H54 (cell line): ENCODE measurements at regions not wholly inside any gene's neighbourhood (a gene's known extent, or its start where the extent isn't known, plus 50 kb on each side); places are given as distances from the start of the nearest gene placed in this dataset.

Experiments
- DNase-seq: peaks from one replicate; pipeline ENCODE4 v3.0.0; 2011; ENCODE audit warnings: low spot score, mixed read lengths; ENCODE audit not compliant: insufficient read length
- FAIRE-seq: peaks from 3 replicates; lab custom pipeline; 2011; peaks lifted over from hg19 to GRCh38; lab: Jason Lieb, UNC
- POLR2A ChIP-seq: IDR thresholded peaks from 2 replicates; pipeline ENCODE4 v1.6.1; 2011; ENCODE audit warnings: low read depth, mild to moderate bottlenecking, low read length

DNA sequence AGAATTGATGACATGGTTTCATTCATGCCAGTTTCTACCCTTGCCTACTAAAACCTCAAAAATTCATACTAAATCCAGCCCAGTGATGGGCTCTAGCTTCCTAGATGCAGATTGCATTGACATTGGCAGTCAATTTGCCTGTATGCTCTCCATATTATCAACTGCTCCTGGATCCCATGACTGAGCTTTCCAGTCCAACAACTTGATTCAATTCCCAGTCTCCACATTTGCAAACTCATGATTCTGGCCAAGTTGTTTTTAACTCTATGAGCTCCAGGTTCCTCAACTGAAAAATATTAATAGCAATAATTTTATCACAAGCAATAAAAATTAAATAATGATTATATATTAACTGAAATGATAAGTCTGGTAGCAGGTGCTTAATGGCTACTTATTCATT, 51.0 kb upstream of the DSC1 start:
- DNase-seq (no peak), FAIRE-seq (no peak)
- TF ChIP-seq POLR2A, result no peak

- no peak for DNase-seq
- no peak for TF ChIP-seq POLR2A
- FAIRE-seq, result no peak
Observed at GRCh38 chr18:31217038-31217849, 54.6 kb upstream of the DSC1 start.

DNA sequence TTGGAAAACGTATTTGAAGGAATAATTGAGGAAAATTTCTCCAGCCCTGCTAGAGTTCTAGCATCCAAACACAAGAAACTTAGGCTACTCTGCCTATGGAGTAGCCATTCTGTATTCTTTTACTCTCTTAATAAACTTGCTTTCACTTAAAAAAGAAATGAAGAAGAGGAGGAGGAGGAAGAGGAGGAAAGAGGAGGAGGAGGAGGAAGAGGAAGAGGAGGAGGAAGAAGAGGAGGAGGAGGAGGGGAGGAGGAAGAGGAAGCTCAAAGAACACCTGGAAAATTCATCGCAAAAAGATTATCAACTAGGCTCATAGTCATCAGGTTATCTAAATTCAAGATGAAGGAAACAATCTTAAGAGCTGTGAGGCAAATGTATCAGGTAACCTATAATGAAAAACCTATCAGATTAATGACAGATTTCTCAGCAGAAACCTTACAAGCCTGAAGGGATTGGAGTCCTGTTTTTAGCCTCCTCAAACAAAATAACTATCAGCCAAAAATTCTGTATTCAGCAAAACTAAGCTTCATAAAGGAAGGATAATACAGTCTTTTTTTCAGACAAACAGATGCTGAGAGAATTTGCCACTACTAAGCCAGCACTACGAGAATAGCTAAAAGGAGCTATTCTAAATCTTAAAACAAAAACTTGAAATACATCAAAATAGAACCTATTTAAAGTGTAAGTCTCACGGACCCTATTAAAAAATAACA, 56.2 kb upstream of the DSC1 start:
- no peak for TF ChIP-seq POLR2A
- no peak for FAIRE-seq
- no peak for DNase-seq

DNA sequence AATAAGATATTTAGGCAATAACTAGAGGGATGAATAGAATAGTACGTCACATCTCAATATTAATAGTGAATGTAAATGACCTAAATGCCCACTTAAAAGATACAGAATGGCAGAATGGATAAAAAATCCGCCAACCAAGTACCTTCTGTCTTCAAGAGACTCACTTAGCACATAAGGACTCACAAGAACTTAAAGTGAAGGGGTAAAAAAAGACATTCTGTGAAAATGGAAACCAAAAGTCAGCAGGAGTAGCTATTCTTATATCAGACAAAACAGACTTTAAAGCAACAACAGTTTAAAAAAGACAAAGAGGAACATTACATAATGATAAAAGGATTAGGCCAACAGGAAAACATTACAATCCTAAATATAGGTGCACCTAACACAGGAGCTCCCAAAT, 56.7 kb upstream of the DSC1 start:
- FAIRE-seq, result no peak
- no peak for TF ChIP-seq POLR2A
- no peak for DNase-seq

DNA sequence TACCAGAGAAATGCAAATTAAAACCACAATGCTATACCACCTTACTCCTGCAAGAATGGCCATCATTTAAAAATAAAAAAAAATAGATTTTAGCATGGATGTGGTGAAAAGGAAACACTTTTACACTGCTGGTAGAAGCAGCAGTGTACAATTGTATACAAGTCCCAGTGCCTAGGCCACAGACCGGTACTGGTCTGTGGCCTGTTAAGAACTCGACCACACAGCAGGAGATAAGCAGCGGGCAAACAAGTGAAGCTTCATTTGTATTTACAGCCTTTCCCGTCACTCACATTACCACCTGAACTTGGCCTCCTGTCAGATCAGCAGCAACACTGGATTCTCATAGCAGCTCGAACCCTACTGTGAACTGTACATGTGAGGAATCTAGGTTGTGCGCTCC, 60.7 kb upstream of the DSC1 start:
- no peak for FAIRE-seq

DNA sequence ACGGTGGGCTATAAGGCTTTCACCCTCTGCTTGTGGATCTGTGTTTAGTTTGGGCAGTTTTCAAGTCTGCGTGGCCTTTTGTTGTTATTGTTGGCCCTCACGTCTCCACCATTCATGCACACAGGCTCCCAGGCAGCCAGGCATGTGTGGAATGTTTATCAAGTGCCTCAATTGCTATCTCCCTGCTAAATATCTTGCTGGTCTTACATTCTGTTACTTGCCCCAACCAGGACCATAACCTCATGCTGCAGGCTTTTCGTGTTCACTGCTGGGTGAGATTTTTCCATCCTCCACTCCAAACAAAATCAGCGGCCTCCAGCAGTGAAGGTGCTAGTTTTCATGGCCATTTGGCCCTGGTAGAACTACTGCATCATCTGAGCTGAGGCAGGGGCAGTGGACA, 63.0 kb upstream of the DSC1 start:
- no peak for TF ChIP-seq POLR2A
- FAIRE-seq (no peak), DNase-seq (no peak)

More for the DNA sequence above, 60.7 kb upstream of the DSC1 start:
- TF ChIP-seq POLR2A, result no peak
- DNase-seq, result no peak

- no peak for DNase-seq
- no peak for TF ChIP-seq POLR2A
- FAIRE-seq, result no peak
Observed at GRCh38 chr18:31227497-31228229, 65.0 kb upstream of the DSC1 start.

GRCh38 chr18:31229829-31230228, 67.2 kb upstream of the DSC1 start:
- DNase-seq, result no peak
- no peak for TF ChIP-seq POLR2A
- no peak for FAIRE-seq

DNA sequence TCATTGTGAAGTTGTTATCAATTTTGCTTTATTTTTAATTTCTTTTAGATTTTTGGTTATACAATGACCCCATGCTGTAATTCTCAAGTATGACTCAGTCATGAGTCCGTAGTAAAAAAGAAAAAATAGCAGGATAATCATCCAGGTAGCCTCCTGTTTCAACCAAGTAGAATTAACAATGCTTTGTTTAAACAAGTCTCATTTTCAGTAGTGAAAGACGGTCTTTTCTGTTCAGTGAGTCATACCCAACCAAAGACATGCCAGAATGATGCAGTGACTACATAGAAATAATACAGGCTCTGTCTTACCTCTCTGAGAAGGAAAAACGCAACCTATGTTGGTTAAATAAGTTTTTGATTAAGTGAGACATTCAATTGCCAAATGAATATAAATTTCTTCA, 67.8 kb upstream of the DSC1 start:
- DNase-seq, result no peak
- TF ChIP-seq POLR2A, result no peak
- FAIRE-seq, result no peak

DNA sequence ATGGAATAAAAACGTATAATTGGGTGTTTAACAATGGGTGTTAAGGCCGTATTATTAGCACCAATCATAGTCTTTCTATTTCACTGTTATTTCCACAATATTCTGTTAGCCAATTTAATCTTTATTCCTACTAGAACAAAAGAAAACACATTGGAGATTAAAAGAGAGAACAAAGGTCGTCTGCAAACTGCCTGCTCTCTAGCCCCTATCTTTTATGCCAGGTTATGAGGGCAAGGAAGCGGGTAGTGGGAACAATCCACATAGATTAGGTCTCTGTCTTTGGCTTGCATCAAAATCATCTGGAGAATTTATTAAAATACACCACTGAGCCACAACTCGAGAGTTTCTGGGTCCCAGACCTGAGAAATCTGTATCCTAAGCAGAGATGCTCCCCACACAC, 69.4 kb upstream of the DSC1 start:
- no peak for FAIRE-seq
- no peak for TF ChIP-seq POLR2A
- no peak for DNase-seq

GRCh38 chr18:31232775-31233424, 70.2 kb upstream of the DSC1 start:
- no peak for FAIRE-seq

DNA sequence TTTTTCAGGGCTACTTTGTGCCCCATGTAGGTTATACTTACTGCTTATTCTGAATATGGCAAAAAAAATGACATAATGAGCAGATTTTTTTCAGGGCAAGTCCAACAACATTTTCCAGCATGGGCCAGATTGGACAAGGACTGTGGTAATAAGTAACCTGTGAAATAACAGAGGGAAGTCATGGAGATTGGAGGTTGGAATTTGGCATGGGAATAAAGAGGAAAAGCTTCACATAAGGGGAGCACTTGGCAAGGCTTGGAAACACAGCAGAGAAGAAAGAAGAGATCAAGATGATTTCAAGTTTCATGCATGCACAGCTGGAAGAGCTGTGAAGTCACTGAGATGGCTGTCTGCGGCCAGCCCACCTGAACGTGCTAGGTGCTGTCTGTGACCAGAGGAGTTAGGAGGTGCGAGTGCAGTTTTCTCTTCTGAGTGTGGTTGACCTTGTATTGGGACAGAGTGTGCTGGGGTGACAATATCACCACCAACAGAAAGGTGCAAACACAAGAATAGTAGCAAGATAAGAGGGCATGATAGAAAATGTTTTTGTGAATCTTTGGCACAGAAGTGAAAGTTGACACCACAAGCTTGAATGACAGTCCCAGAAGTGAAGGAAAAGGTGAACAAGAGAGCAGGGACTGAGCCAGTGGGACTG, 71.1 kb upstream of the DSC1 start:
- FAIRE-seq, result no peak
- no peak for TF ChIP-seq POLR2A
- DNase-seq, result no peak

More at GRCh38 chr18:31232775-31233424, 70.2 kb upstream of the DSC1 start:
- TF ChIP-seq POLR2A, result no peak
- no peak for DNase-seq

DNA sequence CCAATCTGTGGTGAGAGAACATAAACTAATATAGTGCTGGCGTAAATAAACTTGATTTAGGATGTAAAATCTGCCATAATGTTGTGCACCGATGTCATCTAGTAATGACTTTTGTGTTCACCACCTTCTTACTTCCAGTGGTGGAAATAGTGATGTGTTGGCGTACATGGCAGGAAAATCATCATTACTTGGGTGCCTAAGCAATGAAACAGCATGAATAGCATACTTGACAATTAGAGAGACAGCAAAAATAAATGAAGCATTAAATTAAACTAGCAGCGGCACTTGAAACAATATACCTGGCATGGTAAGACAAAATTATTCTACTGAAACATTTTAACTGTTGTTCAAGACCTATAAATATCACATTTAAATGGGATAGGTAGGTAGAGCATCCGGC, 73.2 kb upstream of the DSC1 start:
- FAIRE-seq (no peak), DNase-seq (no peak)
- TF ChIP-seq POLR2A, result no peak
